GM18498 (cell line): ENCODE measurements at regions not wholly inside any gene's neighbourhood (a gene's known extent, or its start where the extent isn't known, plus 50 kb on each side); places are given as distances from the start of the nearest gene placed in this dataset.
"Not testable (repeated sequence)": the region's sequence is repeated elsewhere in the genome, so short reads cannot be mapped to it uniquely, and the experiment has no call there.

ENCODE experiments used
- ATAC-seq: cut with Tn5 transposase; IDR thresholded peaks from one replicate; pipeline ENCODE4 v1.9.1; 2021; ENCODE audit warnings: mild to moderate bottlenecking, moderate library complexity; ENCODE audit not compliant: unreplicated experiment

GRCh38 chr4:159030297-159030696 is 72.6 kb upstream of the RAPGEF2 start:
- not testable (repeated sequence) for ATAC-seq

- ATAC-seq, result peak; percentile 50
Observed at GRCh38 chr4:159035570-159035969, 67.3 kb upstream of the RAPGEF2 start.

- ATAC-seq, result no peak
Observed at GRCh38 chr4:159038536-159038935, 64.3 kb upstream of the RAPGEF2 start.

GRCh38 chr4:159041054-159042034 is 61.5 kb upstream of the RAPGEF2 start:
- no peak for ATAC-seq

- peak; percentile 61 for ATAC-seq
Observed at GRCh38 chr4:159042097-159042605, 60.7 kb upstream of the RAPGEF2 start.

- no peak for ATAC-seq
Observed at GRCh38 chr4:159042868-159043267, 60.0 kb upstream of the RAPGEF2 start.

- ATAC-seq, result no peak
Observed at GRCh38 chr4:159043861-159044260, 59.0 kb upstream of the RAPGEF2 start.

- ATAC-seq, result peak; percentile 56
Observed at GRCh38 chr4:159045321-159045720, 57.6 kb upstream of the RAPGEF2 start.

GRCh38 chr4:159046683-159047082 is 56.2 kb upstream of the RAPGEF2 start:
- no peak for ATAC-seq

- ATAC-seq, result no peak
Observed at GRCh38 chr4:159047478-159048165, 55.3 kb upstream of the RAPGEF2 start.

- ATAC-seq, result no peak
Observed at GRCh38 chr4:159048166-159048886, 54.6 kb upstream of the RAPGEF2 start.

- ATAC-seq, result no peak
Observed at GRCh38 chr4:159049780-159050375, 53.0 kb upstream of the RAPGEF2 start.

GRCh38 chr4:159051245-159052071 is 51.4 kb upstream of the RAPGEF2 start:
- peak; percentile 90 for ATAC-seq

GRCh38 chr4:159052315-159052714 is 50.6 kb upstream of the RAPGEF2 start:
- peak; percentile 44 for ATAC-seq
